ENCODE measurements at regions not wholly inside any gene's neighbourhood (a gene's known extent, or its start where the extent isn't known, plus 50 kb on each side); places are given as distances from the start of the nearest gene placed in this dataset.

DNA sequence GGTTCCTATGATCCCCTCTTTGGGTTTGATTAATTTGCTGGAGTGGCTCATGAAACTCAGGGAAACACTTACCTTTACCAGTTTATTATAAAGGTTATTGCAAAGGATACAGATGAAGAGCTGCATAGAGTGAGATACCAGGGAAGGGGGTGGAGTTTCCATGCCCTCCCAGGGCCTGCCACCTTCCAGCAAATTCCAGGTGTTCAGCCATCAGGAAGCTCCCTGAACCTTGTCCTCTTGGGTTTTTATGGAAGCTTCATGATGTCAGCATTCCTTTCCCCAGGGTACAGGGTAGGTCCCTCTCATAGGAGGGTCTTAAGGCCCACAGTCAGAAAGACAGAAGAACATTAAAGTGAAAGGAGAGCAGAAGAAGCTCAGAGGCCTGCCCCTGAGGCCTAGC, 123.9 kb upstream of the DCC start:
- Histone ChIP-seq H3K36me3 (ENCODE audit: control insufficient read depth, insufficient read depth, low read length) (no peaks in the 10 kb centered on the region), H3K4me3 (replicated peaks; ENCODE audit: low read depth, low read length) (no peak overlapping the region), H3K27me3 (replicated peaks; ENCODE audit: control insufficient read depth, insufficient read depth, low read length) (no peaks in the 10 kb centered on the region)
- TF ChIP-seq, protein P1, sequence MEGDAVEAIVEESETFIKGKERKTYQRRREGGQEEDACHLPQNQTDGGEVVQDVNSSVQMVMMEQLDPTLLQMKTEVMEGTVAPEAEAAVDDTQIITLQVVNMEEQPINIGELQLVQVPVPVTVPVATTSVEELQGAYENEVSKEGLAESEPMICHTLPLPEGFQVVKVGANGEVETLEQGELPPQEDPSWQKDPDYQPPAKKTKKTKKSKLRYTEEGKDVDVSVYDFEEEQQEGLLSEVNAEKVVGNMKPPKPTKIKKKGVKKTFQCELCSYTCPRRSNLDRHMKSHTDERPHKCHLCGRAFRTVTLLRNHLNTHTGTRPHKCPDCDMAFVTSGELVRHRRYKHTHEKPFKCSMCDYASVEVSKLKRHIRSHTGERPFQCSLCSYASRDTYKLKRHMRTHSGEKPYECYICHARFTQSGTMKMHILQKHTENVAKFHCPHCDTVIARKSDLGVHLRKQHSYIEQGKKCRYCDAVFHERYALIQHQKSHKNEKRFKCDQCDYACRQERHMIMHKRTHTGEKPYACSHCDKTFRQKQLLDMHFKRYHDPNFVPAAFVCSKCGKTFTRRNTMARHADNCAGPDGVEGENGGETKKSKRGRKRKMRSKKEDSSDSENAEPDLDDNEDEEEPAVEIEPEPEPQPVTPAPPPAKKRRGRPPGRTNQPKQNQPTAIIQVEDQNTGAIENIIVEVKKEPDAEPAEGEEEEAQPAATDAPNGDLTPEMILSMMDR (IDR thresholded peaks at IDR 0.05; ENCODE audit: insufficient read depth, low read length, poor library complexity, severe bottlenecking) = no peak
- no peak for DNase-seq (ENCODE audit: extremely low read depth, insufficient read length)

DNA sequence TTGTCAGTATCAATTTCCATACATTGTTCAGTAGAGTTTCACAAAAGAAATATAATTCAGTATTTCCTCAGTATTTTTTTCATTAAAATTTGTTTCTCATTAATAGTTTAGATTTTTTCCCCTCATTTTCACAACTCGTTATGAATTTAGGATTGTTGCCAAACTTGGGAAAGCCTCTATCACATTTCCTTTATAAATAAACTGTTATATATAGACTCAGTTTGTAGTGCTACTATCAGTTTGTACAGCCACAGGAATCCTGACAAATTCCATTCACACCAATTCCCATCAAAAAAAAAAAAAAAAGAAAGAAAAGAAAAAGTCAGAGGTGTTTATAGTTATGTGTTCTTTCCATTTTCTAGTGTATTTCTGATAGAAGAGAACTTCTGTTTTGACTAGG, 123.3 kb upstream of the DCC start:
- no peaks in the 10 kb centered on the region for H3K27me3 ChIP-seq (replicated peaks; ENCODE audit: control insufficient read depth, insufficient read depth, low read length)
- DNase-seq (ENCODE audit: extremely low read depth, insufficient read length) = no peak
- H3K4me3 ChIP-seq (replicated peaks; ENCODE audit: low read depth, low read length) = no peak overlapping the region
- TF ChIP-seq, protein P1 (IDR thresholded peaks at IDR 0.05; ENCODE audit: insufficient read depth, low read length, poor library complexity, severe bottlenecking) = no peak
- no peaks in the 10 kb centered on the region for H3K36me3 ChIP-seq (ENCODE audit: control insufficient read depth, insufficient read depth, low read length)

DNA sequence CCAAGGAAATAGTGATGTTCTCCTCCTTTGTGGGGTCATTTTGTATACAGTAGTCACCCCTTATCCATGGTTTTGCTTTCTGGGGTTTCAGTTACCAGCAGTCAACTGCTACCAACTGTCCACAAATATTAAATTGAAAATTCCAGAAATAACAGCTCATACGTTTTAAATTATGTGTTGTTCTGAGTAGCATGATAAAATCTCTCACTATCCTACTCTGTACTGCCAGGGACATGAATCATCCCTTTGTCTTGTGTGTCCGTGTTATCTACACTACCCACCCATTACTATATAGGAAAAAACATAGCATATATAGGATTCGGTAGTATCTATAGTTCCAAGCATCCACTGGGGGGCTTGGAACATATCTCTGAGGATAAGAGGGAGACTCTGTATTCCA, 120.9 kb upstream of the DCC start:
- H3K4me3 ChIP-seq (replicated peaks; ENCODE audit: low read depth, low read length) = no peak overlapping the region
- TF ChIP-seq, protein P1 (IDR thresholded peaks at IDR 0.05; ENCODE audit: insufficient read depth, low read length, poor library complexity, severe bottlenecking) = no peak
- no peak for DNase-seq (ENCODE audit: extremely low read depth, insufficient read length)

DNA sequence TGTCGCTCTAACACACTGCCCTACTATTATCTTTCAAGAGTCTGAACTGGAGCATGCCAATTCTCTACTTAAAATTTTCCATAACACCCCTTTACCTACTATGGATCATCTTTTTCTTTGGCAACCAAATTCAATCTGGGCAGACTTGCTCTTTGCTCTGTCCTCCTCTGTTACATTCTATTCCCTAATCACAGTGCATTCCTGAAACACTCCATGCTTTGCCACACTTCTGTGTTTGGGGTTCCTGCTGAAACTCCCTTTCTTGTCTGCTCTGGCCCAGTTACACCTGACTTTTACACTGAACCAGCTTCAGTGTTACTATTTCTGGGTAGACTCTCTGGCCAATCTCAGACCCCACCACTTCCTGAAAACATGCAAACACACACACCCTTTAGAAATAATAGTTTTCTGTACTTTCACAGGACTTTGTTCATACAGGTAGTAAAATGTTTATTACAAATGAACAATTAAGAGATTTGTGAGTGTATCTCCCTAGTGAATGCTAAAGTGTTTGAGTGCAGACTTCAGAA, 119.9 kb upstream of the DCC start:
- no peak for DNase-seq (ENCODE audit: extremely low read depth, insufficient read length)
- no peak overlapping the region for H3K4me3 ChIP-seq (replicated peaks; ENCODE audit: low read depth, low read length)
- H3K27me3 ChIP-seq (replicated peaks; ENCODE audit: control insufficient read depth, insufficient read depth, low read length) = no peaks in the 10 kb centered on the region
- TF ChIP-seq, protein P1 (IDR thresholded peaks at IDR 0.05; ENCODE audit: insufficient read depth, low read length, poor library complexity, severe bottlenecking) = no peak
- H3K36me3 ChIP-seq (ENCODE audit: control insufficient read depth, insufficient read depth, low read length) = no peaks in the 10 kb centered on the region

More for the DNA sequence above, 120.9 kb upstream of the DCC start:
- Histone ChIP-seq H3K36me3 (ENCODE audit: control insufficient read depth, insufficient read depth, low read length) (no peaks in the 10 kb centered on the region), H3K27me3 (replicated peaks; ENCODE audit: control insufficient read depth, insufficient read depth, low read length) (no peaks in the 10 kb centered on the region)

DNA sequence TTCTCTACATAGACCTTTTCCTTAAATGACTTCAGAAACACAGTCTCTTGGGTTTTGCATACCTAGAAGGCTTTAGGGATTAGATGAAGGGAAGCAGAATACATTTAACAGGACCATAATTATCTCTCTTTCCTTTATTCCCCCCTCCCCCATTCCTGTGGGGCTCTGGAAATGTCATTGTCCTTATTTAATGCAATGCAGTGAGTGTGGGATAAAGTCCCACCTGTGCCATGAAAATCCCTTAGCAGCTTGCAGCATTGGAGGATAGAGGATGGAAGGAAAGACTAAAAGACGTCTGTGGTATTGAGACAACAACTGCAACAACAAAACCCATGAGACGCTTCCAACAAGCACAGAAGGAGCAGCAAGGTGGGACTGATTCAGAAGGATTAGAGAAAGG, 117.8 kb upstream of the DCC start:
- TF ChIP-seq, protein P1 (IDR thresholded peaks at IDR 0.05; ENCODE audit: insufficient read depth, low read length, poor library complexity, severe bottlenecking) = no peak
- DNase-seq (ENCODE audit: extremely low read depth, insufficient read length) = no peak
- H3K27me3 ChIP-seq (replicated peaks; ENCODE audit: control insufficient read depth, insufficient read depth, low read length) = no peaks in the 10 kb centered on the region
- no peak overlapping the region for H3K4me3 ChIP-seq (replicated peaks; ENCODE audit: low read depth, low read length)
- no peaks in the 10 kb centered on the region for H3K36me3 ChIP-seq (ENCODE audit: control insufficient read depth, insufficient read depth, low read length)

DNA sequence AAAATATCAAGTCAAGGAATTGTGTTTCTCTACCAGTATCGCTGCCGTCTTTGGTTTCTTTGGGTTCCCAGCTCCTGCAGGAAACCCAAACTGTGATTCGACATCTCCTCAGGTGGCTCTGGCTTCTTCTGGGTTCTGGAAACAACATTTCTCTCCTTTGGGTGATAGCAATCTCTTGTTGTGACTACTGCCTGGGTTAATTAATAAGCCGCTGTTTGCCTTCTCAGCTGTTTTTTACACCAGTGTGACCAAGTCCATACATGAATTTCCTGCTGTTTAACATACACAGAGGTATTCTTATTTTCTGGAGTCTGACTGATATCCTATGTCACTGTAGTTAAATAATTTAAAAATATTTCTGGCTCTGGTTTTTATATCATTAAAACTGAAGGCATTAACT, 112.5 kb upstream of the DCC start:
- no peak overlapping the region for H3K4me3 ChIP-seq (replicated peaks; ENCODE audit: low read depth, low read length)
- no peaks in the 10 kb centered on the region for H3K27me3 ChIP-seq (replicated peaks; ENCODE audit: control insufficient read depth, insufficient read depth, low read length)
- TF ChIP-seq, protein P1 (IDR thresholded peaks at IDR 0.05; ENCODE audit: insufficient read depth, low read length, poor library complexity, severe bottlenecking) = no peak
- no peaks in the 10 kb centered on the region for H3K36me3 ChIP-seq (ENCODE audit: control insufficient read depth, insufficient read depth, low read length)
- no peak for DNase-seq (ENCODE audit: extremely low read depth, insufficient read length)

All from GM06990 (cell line).